ENCODE measurements at regions not wholly inside any gene's neighbourhood (a gene's known extent, or its start where the extent isn't known, plus 50 kb on each side); places are given as distances from the start of the nearest gene placed in this dataset.

- TF ChIP-seq CTCF (conservative IDR thresholded peaks at IDR 0.05) = no peak
- H3K4me2 ChIP-seq (ENCODE audit: insufficient read depth, insufficient read length, low read length) = no peak overlapping the region
- H3K23ac ChIP-seq (ENCODE audit: insufficient read length, low read depth, low read length) = no peak overlapping the region
- Mint-ChIP-seq H3K27me3 (ENCODE audit: low read depth) (no peaks in the 10 kb centered on the region), H3K9me3 (no peaks in the 10 kb centered on the region), H3K27ac (peak overlapping the region in 1 of 3 experiments; percentile 35; a peak in 1 of 7 replicates), H3K4me3 (no peak overlapping the region), H3K4me1 (no peaks in the 10 kb centered on the region), H3K36me3 (ENCODE audit: insufficient read depth in 1 of 3, low read depth in 3 of 3) (no peaks in the 10 kb centered on the region)
- H2BK20ac ChIP-seq (ENCODE audit: low read depth, low read length, poor library complexity, severe bottlenecking) = no peak overlapping the region
- H3K9me3 ChIP-seq (ENCODE audit: control insufficient read depth, low read depth, low read length) = no peaks in the 10 kb centered on the region
- H3K4ac ChIP-seq (ENCODE audit: low read depth, low read length) = no peak overlapping the region
- no peak overlapping the region for H4K91ac ChIP-seq (ENCODE audit: insufficient read length, low read depth, low read length)
- no peak for DNase-seq
- H3K27ac ChIP-seq (ENCODE audit: insufficient read length, low read depth, low read length) = no peak overlapping the region
- no peak overlapping the region for H2BK120ac ChIP-seq (ENCODE audit: low read depth, low read length, poor library complexity, severe bottlenecking)
- no peak overlapping the region for H2BK12ac ChIP-seq (ENCODE audit: insufficient read length, low read depth, low read length)
- H3T11ph ChIP-seq (ENCODE audit: low read length) = no peak overlapping the region
- H4K8ac ChIP-seq (replicated peaks; ENCODE audit: insufficient read length, low read depth, low read length) = no peak overlapping the region
- no peak overlapping the region for H2BK5ac ChIP-seq (ENCODE audit: insufficient read length, low read length)
- H4K20me1 ChIP-seq (ENCODE audit: control insufficient read depth, insufficient read depth, insufficient read length) = no peaks in the 10 kb centered on the region
- H2AFZ ChIP-seq (ENCODE audit: low read length) = no peak overlapping the region
- no peak overlapping the region for H3K9ac ChIP-seq (ENCODE audit: extremely low read depth, insufficient read length, low read length)
- H3K56ac ChIP-seq (ENCODE audit: insufficient read length, low read depth, low read length) = no peak overlapping the region
- WGBS (ENCODE audit: extremely low coverage, insufficient read length, low lambda C conversion rate) = no CpG with 5 or more reads among the region's 4 CpGs
- no peak overlapping the region for H2BK15ac ChIP-seq (ENCODE audit: low read depth, low read length)
- no peak overlapping the region for H3K14ac ChIP-seq (ENCODE audit: insufficient read depth, low read length)
- H4K5ac ChIP-seq (ENCODE audit: insufficient read length, low read depth, low read length) = no peak overlapping the region
- no peak overlapping the region for H2AK5ac ChIP-seq (ENCODE audit: insufficient read length, low read length)
- H3K18ac ChIP-seq (ENCODE audit: insufficient read length, low read depth, low read length) = no peak overlapping the region
- no peaks in the 10 kb centered on the region for H3K4me1 ChIP-seq (ENCODE audit: insufficient read depth, low read length)
- no peaks in the 10 kb centered on the region for H3K79me1 ChIP-seq (ENCODE audit: insufficient read depth, low read depth, low read length, poor library complexity, severe bottlenecking)
- no peaks in the 10 kb centered on the region for H3K23me2 ChIP-seq (ENCODE audit: insufficient read length, low read depth, low read length, poor library complexity, severe bottlenecking)
- H3K79me2 ChIP-seq (ENCODE audit: insufficient read depth, low read length) = no peaks in the 10 kb centered on the region
- no peaks in the 10 kb centered on the region for H3K27me3 ChIP-seq (ENCODE audit: insufficient read depth, low read length)
Measured at GRCh38 chr6:90983462-90983861, 396.6 kb upstream of the MAP3K7 start.

Data from H9 (cell line).